Adrenal gland (tissue), 5 donors: ENCODE measurements at regions not wholly inside any gene's neighbourhood (a gene's known extent, or its start where the extent isn't known, plus 50 kb on each side); places are given as distances from the start of the nearest gene placed in this dataset.

Experiments used
- POLR2A ChIP-seq, 2 donors: fragments of 450-650 bp; IDR thresholded peaks; one replicate each; pipeline ENCODE4 v1.6.1; 2017; ENCODE audit warnings: antibody characterized with exemption in 2 of 2, mild to moderate bottlenecking in 2 of 2, moderate library complexity in 1 of 2
- TF ChIP-seq, protein P1 (sequence below), 6 experiments: fragments of 450-650 bp in 4 of 6; fragments of 200-600 bp in 2 of 6; sonication (generic) in 1 of 6; IDR thresholded peaks; 1 replicate in 5 of 6; 2 replicates in 1 of 6; pipeline versions ENCODE4 v1.5.1 to v1.8.0; 2016 to 2021; ENCODE audit warnings: antibody characterized with exemption in 6 of 6, mild to moderate bottlenecking in 2 of 6, moderate library complexity in 1 of 6
- donor health status: DM: no; HTN: no; CAD: no.

DNA sequence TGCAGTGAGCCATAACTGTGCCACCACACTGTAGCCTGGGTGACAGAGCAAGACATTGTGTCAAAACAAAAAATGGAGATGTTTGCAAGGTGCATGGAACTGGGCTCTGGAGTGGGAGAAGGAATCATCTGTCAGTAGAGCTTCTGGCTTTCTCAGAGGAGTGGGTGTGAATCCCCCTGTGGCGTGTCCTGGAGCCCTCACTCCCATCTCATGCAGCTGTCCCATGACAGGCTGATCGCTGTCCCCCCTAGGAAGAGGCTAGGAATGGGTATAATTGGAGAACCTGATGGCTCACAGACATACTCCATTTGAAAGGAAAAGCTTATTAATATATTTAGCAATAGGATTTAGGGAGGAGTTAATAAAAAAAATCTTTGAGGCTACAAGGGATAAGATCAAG lies 125.8 kb upstream of the EPB41L3 start:
- TF ChIP-seq, protein P1, sequence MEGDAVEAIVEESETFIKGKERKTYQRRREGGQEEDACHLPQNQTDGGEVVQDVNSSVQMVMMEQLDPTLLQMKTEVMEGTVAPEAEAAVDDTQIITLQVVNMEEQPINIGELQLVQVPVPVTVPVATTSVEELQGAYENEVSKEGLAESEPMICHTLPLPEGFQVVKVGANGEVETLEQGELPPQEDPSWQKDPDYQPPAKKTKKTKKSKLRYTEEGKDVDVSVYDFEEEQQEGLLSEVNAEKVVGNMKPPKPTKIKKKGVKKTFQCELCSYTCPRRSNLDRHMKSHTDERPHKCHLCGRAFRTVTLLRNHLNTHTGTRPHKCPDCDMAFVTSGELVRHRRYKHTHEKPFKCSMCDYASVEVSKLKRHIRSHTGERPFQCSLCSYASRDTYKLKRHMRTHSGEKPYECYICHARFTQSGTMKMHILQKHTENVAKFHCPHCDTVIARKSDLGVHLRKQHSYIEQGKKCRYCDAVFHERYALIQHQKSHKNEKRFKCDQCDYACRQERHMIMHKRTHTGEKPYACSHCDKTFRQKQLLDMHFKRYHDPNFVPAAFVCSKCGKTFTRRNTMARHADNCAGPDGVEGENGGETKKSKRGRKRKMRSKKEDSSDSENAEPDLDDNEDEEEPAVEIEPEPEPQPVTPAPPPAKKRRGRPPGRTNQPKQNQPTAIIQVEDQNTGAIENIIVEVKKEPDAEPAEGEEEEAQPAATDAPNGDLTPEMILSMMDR (IDR thresholded peaks at IDR 0.05): no peak
- TF ChIP-seq POLR2A (IDR thresholded peaks at IDR 0.05): no peak
